GM21576 (cell line): ENCODE measurements at regions not wholly inside any gene's neighbourhood (a gene's known extent, or its start where the extent isn't known, plus 50 kb on each side); places are given as distances from the start of the nearest gene placed in this dataset.
"Not testable (repeated sequence)": the region's sequence is repeated elsewhere in the genome, so short reads cannot be mapped to it uniquely, and the experiment has no call there.

ENCODE experiments used
- ATAC-seq: cut with Tn5 transposase; IDR thresholded peaks from one replicate; pipeline ENCODE4 v1.9.1; 2021; ENCODE audit warnings: mild to moderate bottlenecking, moderate library complexity; ENCODE audit not compliant: unreplicated experiment

DNA sequence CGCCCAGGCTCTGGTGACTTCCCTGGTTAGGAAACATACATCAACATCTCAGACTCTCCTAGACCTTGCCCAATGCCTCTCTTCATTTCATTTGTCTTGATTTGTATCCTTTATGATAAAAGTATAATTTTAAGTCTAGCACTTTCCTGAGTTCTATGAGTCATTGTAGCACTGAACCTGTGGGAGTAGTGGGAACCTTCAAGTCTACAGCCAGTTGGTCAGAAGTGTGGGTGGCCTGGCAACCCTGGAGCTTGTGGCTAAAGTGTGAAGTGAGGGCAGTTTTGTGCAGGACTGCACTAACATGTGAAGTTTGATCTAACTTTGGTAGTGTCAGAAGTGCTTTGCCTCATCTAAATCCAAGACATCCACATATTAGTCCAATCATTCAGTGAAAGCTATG is 259.3 kb upstream of the IGFBP7 start:
- no peak for ATAC-seq

DNA sequence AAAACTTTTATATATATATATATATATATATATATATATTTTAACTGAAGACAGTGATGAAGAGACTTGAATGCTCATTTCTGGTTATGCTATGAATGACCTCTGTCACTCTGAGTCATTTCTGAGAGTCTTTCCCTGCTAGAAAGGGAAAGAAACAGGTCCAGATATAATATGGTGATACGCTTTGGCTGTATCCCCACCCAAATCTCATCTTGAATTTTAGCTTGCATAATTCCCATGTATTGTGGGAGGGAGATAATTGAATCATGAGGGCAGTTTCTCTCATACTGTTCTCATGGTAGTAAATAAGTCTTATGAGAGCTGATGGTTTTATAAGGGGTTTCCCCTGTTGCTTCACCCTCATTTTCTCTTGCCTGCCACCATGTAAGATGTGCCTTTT is 254.1 kb upstream of the IGFBP7 start:
- ATAC-seq, result no peak

GRCh38 chr4:57363346-57363745 is 253.2 kb upstream of the IGFBP7 start:
- ATAC-seq, result no peak

DNA sequence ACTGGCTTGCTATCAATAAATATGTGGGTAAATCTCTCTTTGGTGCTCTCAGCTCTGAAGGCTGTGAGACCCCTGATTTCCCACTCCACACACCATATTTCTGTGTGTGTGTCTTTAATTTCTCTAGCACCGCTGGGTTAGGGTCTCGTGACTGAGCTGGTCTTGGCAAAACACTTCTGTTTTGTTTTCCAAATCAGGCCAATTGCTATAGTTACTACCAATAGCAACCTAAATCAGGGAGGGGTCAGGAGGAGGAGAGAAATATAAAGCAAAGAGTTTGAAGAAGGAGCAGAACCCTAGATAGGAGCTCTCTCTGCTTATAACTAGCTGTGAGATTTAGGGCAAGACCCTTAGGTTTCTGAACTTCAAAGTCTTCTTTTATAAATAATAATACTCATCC is 250.5 kb upstream of the IGFBP7 start:
- no peak for ATAC-seq

DNA sequence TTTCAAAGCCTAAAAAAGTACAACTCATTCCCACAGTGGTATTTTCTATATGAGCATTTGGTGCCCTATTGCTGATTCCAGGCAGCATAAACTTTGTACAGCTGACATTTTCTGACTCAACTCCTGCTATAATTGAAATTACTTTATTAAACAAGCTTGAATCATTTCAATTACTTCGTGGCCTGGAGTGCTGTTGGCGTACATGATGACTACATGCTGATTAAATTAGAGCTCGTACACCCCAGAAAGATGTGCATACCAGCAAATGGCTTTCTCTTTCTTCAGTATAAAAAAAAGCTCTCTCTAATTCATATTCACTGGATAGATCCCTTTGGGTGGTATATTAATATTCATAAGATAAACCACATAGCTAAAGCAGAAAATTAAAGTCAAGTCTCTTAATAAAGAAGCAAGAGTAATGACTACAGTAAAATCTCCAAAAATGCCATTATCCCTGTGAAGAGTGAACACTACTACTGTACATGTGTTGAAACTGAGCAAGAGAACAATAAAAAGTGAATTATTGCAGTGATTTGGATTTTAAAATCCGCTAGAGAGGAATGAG is 245.0 kb upstream of the IGFBP7 start:
- no peak for ATAC-seq

GRCh38 chr4:57351731-57352130 is 241.5 kb upstream of the IGFBP7 start:
- no peak for ATAC-seq

GRCh38 chr4:57344296-57344695 is 234.1 kb upstream of the IGFBP7 start:
- no peak for ATAC-seq

- ATAC-seq, result no peak
Observed at GRCh38 chr4:57342411-57342810, 232.2 kb upstream of the IGFBP7 start.

DNA sequence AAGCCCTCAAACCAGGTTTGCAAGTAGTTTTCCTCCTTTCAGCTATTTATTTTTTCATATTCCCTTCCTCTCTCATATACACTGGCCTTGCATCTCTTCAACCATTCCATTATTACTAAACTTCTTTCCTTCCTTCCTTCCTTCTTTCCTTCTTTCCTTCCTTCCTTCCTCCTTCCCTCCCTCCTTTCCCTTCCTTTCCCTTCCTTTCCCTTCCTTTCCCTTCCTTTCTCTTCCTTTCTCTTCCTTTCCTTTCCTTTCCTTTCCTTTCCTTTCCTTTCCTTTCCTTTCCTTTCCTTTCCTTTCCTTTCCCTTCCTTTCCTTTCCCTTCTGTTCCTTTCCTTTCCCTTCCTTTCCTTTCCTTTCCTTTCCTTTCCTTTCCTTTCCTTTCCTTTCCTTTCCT is 228.7 kb upstream of the IGFBP7 start:
- ATAC-seq, result not testable (repeated sequence)

GRCh38 chr4:57333684-57334083 is 223.5 kb upstream of the IGFBP7 start:
- no peak for ATAC-seq

GRCh38 chr4:57331959-57332358 is 221.8 kb upstream of the IGFBP7 start:
- ATAC-seq, result no peak

DNA sequence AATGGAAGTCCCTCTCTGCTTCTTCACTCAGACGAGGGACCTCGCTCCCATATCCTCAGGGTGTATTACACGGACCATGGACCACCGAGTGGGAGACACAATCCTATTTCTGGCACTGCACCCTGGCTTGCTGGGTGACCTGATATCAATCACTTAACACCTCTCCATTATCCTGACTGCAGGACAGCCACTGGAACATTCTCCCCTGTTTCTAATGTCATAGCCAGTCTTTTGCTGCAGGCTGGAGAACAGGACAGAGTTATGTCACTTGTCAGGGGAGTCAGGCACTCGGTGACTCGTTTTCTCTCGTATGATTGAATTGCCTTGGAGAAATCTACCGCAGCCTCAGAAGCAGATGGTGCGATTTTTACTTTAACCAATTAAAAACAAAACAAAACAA is 219.1 kb upstream of the IGFBP7 start:
- ATAC-seq, result no peak

DNA sequence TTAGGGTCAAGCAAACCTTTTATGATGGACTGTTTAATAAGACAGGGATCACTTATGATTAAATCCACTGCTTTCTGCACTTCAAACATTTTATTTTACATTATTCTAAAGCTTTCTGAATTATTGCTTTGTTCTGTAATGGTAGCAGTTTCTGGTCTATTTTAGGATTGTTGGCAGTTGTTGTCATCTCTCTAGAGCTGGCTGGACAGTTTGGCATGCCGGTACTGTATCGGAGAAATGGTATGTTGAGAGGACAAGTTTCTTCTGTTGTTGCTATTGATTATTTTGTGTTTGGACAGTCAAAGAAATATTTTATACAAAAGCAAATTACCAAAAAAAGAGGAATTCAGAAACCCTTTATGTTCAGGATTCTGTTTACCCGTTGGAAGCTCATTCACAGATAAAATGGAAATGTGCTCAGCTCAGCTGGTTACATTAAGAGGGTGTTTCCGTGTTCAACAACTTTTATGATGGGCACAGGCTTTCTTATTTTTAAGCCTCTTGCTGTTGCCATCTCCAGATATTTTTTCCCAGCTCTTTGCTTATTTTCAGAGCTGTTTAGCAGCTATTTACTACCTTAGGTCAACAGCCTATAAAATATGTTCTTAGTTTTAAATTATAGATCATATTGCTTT is 214.6 kb upstream of the IGFBP7 start:
- ATAC-seq, result no peak

- no peak for ATAC-seq
Observed at GRCh38 chr4:57320849-57321248, 210.7 kb upstream of the IGFBP7 start.

- ATAC-seq, result no peak
Observed at GRCh38 chr4:57320217-57320616, 210.0 kb upstream of the IGFBP7 start.

- no peak for ATAC-seq
Observed at GRCh38 chr4:57318703-57319102, 208.5 kb upstream of the IGFBP7 start.

DNA sequence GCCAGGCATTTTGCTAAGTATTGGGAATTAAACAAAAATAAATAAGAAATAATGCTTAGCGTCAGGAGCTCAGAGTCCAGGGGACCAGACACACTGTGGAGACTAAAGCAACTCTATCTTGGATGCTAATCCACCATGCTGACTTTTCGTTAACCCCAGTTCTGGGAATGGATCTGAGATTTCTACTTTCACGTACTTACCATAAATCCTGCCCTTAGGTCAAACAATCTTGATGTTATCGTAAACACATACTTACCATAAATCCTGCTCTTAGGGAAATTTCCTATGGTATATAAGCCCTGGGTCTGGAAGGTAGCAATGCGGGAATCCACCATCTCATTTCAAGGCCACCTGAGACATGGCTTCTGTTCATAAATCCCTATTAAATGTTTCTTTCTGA is 204.5 kb upstream of the IGFBP7 start:
- no peak for ATAC-seq

GRCh38 chr4:57312296-57312695 is 202.1 kb upstream of the IGFBP7 start:
- no peak for ATAC-seq

DNA sequence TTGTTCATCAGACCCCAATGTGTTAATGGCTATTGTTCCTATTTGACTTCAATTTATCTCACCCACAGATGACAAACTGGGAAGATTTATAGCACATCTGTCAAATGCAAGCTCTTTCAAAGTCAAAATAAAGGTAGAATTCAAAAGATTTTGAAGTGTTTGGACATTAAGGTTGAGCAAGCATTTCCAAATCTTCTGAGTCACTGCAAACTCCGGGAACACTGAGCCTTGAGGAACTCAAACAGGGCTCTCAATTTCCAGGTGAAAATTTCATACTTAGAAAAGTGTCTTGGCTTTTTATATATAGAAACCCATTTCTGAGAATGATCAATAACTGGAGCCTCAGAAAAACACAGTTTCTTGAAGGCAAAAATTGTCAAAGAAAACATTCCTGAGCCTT is 199.5 kb upstream of the IGFBP7 start:
- ATAC-seq, result no peak

GRCh38 chr4:57308301-57308700 is 198.1 kb upstream of the IGFBP7 start:
- ATAC-seq, result no peak

DNA sequence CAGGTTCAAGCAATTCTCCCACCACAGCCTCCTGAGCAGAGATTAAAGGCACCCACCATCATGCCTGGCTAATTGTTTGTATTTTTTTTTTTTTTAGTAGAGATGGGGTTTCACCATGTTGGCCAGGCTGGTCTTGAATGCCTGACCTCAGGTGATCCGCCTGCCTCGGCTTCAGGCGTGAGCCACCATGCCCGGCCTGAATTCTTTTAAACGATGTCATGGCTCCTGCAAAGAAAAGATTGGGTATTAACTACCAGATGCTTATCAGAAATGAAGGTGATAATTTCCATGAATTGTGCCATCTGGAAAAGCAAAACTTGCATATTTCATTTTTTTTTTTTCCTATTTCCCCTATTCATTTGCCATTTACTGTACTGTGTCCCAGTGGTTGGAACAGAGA is 195.7 kb upstream of the IGFBP7 start:
- ATAC-seq, result no peak

GRCh38 chr4:57303012-57303751 is 193.0 kb upstream of the IGFBP7 start:
- ATAC-seq, result no peak
